IMR-90 (cell line): ENCODE measurements at regions not wholly inside any gene's neighbourhood (a gene's known extent, or its start where the extent isn't known, plus 50 kb on each side); places are given as distances from the start of the nearest gene placed in this dataset.
A peak's percentile ranks its signal among the peaks of the same experiment; 100 is the strongest.

Source experiments
- ATAC-seq: fragments of 200-7000 bp; cut with Tn5 transposase; 2 replicates; pipeline ENCODE4 v1.9.1; 2020; ENCODE audit warnings: low read depth, mild to moderate bottlenecking, moderate library complexity
- BruUV-seq: library from RNA; stranded (reverse); fragments of 400-500 nt; replicated peaks from 2 replicates; lab custom pipeline; 2021; lab: Mats Ljungman, UMichigan
- CTCF ChIA-PET: fragments of 300-600 bp; formaldehyde crosslinking; extraction: SDS; loops from one replicate; lab custom pipeline; 2021; ENCODE audit warnings: antibody characterized with exemption; lab: Yijun Ruan, JAX
- POLR2A ChIA-PET: fragments of 300-600 bp; sonication (Branson Sonifier 250); formaldehyde crosslinking; loops from one replicate; lab custom pipeline; 2022; ENCODE audit warnings: antibody characterized with exemption; ENCODE audit not compliant: unreplicated experiment; lab: Charles Lee
- DNase-seq: peaks from one replicate; pipeline ENCODE4 v3.0.0; 2013
- H2AFZ ChIP-seq: replicated peaks from 2 replicates; pipeline ENCODE3; 2013; ENCODE audit warnings: low read length, mild to moderate bottlenecking; ENCODE audit not compliant: poor library complexity
- H2AK5ac ChIP-seq: 2 replicates; pipeline ENCODE4 v1.6.1; 2013; ENCODE audit warnings: low read depth, low read length, inconsistent platforms
- H2AK9ac ChIP-seq: replicated peaks from 2 replicates; pipeline ENCODE3; 2013; ENCODE audit warnings: mild to moderate bottlenecking, low read depth, low read length, moderate library complexity; ENCODE audit not compliant: poor library complexity
- H2BK120ac ChIP-seq: 2 replicates; pipeline ENCODE4 v1.6.1; 2013; ENCODE audit warnings: low read depth, low read length, inconsistent platforms
- H2BK15ac ChIP-seq: 3 replicates; pipeline ENCODE4 v1.6.1; 2013; ENCODE audit warnings: low read depth, low read length, inconsistent platforms
- H2BK20ac ChIP-seq: 2 replicates; pipeline ENCODE4 v1.6.1; 2013; ENCODE audit warnings: low read depth, mild to moderate bottlenecking, inconsistent platforms, low read length, moderate library complexity
- H2BK5ac ChIP-seq: 2 replicates; pipeline ENCODE4 v1.6.1; 2013; ENCODE audit warnings: mild to moderate bottlenecking, low read depth, low read length, inconsistent platforms; ENCODE audit not compliant: poor library complexity, severe bottlenecking
- H3K14ac ChIP-seq: replicated peaks from 2 replicates; pipeline ENCODE4 v1.6.1; 2013; ENCODE audit warnings: low read depth, low read length, inconsistent platforms
- H3K18ac ChIP-seq: 2 replicates; pipeline ENCODE4 v1.6.1; 2013; ENCODE audit warnings: low read depth, low read length, control low read depth
- H3K23ac ChIP-seq: 2 replicates; pipeline ENCODE4 v1.6.1; 2013; ENCODE audit warnings: low read depth, low read length, inconsistent platforms
- H3K27ac ChIP-seq: 2 replicates; pipeline ENCODE4 v1.5.1; 2013; ENCODE audit warnings: mild to moderate bottlenecking, control low read depth, low read length; ENCODE audit not compliant: insufficient read depth
- H3K27me3 ChIP-seq: 2 replicates; pipeline ENCODE4 v1.6.1; 2013; ENCODE audit warnings: low read length; ENCODE audit not compliant: control insufficient read depth, insufficient read depth
- H3K36me3 ChIP-seq: 2 replicates; pipeline ENCODE4 v1.6.1; 2013; ENCODE audit warnings: low read length, mixed read lengths; ENCODE audit not compliant: control insufficient read depth, insufficient read depth
- H3K4ac ChIP-seq: 2 replicates; pipeline ENCODE4 v1.6.1; 2013; ENCODE audit warnings: low read depth, low read length, inconsistent platforms
- H3K4me1 ChIP-seq: 2 replicates; pipeline ENCODE4 v1.6.1; 2013; ENCODE audit warnings: low read length, mixed read lengths; ENCODE audit not compliant: control insufficient read depth, insufficient read depth
- H3K4me2 ChIP-seq: 2 replicates; pipeline ENCODE4 v1.6.1; 2013; ENCODE audit warnings: low read depth, mild to moderate bottlenecking, control low read depth, low read length, moderate library complexity
- H3K4me3 ChIP-seq: 2 replicates; pipeline ENCODE4 v1.5.1; 2013; ENCODE audit warnings: low read depth, mild to moderate bottlenecking, control low read depth, low read length, moderate library complexity; ENCODE audit not compliant: insufficient read depth
- H3K56ac ChIP-seq: 2 replicates; pipeline ENCODE4 v1.6.1; 2013; ENCODE audit warnings: low read length, inconsistent platforms; ENCODE audit not compliant: insufficient read depth; ENCODE audit errors: extremely low read depth
- H3K79me1 ChIP-seq, 2 experiments: 2 replicates each; pipeline ENCODE4 v1.6.1; 2013; ENCODE audit warnings: low read length in 2 of 2, inconsistent platforms in 1 of 2, low read depth in 1 of 2
- H3K9ac ChIP-seq: 2 replicates; pipeline ENCODE4 v1.6.1; 2013; ENCODE audit warnings: low read depth, low read length, control low read depth
- H3K9me1 ChIP-seq: 2 replicates; pipeline ENCODE4 v1.6.1; 2013; ENCODE audit warnings: low read length, inconsistent platforms; ENCODE audit not compliant: insufficient read depth
- H3K9me3 ChIP-seq: 2 replicates; pipeline ENCODE4 v1.6.1; 2013; ENCODE audit warnings: low read length; ENCODE audit not compliant: control insufficient read depth, insufficient read depth
- H4K20me1 ChIP-seq: 2 replicates; pipeline ENCODE4 v1.6.1; 2013; ENCODE audit warnings: low read length, inconsistent platforms; ENCODE audit not compliant: insufficient read depth
- H4K5ac ChIP-seq: 2 replicates; pipeline ENCODE4 v1.6.1; 2013; ENCODE audit warnings: mild to moderate bottlenecking, low read depth, low read length, control low read depth
- H4K8ac ChIP-seq, 2 experiments: 2 replicates each; pipeline ENCODE4 v1.6.1; 2013; ENCODE audit warnings: low read depth in 2 of 2, low read length in 2 of 2, control low read depth in 1 of 2, inconsistent platforms in 1 of 2
- H4K91ac ChIP-seq: 2 replicates; pipeline ENCODE4 v1.6.1; 2013; ENCODE audit warnings: low read depth, low read length, inconsistent platforms; ENCODE audit not compliant: insufficient read depth
- BHLHE40 ChIP-seq: fragments of 150-350 bp; IDR thresholded peaks from 2 replicates; pipeline ENCODE4 v1.6.1; 2016; ENCODE audit warnings: mild to moderate bottlenecking, low read depth, low read length
- CEBPB ChIP-seq: IDR thresholded peaks from 2 replicates; pipeline ENCODE4 v1.6.1; 2012; ENCODE audit warnings: low read depth, low read length, improper control_type of control experiment
- CHD1 ChIP-seq: IDR thresholded peaks from 2 replicates; pipeline ENCODE4 v1.6.1; 2012; ENCODE audit warnings: low read depth, low read length, improper control_type of control experiment
- FOS ChIP-seq: fragments of 150-350 bp; IDR thresholded peaks from 2 replicates; pipeline ENCODE4 v1.6.1; 2016; ENCODE audit warnings: low read depth, low read length
- MAZ ChIP-seq: IDR thresholded peaks from 2 replicates; pipeline ENCODE4 v1.6.1; 2012; ENCODE audit warnings: low read depth, mild to moderate bottlenecking, low read length, improper control_type of control experiment, moderate library complexity, borderline replicate concordance
- MXI1 ChIP-seq: IDR thresholded peaks from 2 replicates; pipeline ENCODE4 v1.6.1; 2012; ENCODE audit warnings: low read depth, mild to moderate bottlenecking, low read length, moderate library complexity, borderline replicate concordance
- NFE2L2 ChIP-seq: fragments of 150-350 bp; IDR thresholded peaks from 2 replicates; pipeline ENCODE4 v1.6.1; 2016; ENCODE audit warnings: low read depth, mild to moderate bottlenecking, low read length
- RAD21 ChIP-seq: IDR thresholded peaks from 2 replicates; pipeline ENCODE4 v1.6.1; 2012; ENCODE audit warnings: low read length, improper control_type of control experiment
- RCOR1 ChIP-seq: IDR thresholded peaks from 2 replicates; pipeline ENCODE4 v1.6.1; 2012; ENCODE audit warnings: mild to moderate bottlenecking, low read length, improper control_type of control experiment; ENCODE audit not compliant: insufficient replicate concordance
- RFX5 ChIP-seq: IDR thresholded peaks from 2 replicates; pipeline ENCODE4 v1.8.0; 2012; ENCODE audit warnings: low read depth, mild to moderate bottlenecking, low read length, moderate library complexity
- SMC3 ChIP-seq: fragments of 150-350 bp; IDR thresholded peaks from 2 replicates; pipeline ENCODE4 v1.6.1; 2016; ENCODE audit warnings: low read depth, mild to moderate bottlenecking, antibody characterized with exemption, low read length, moderate library complexity
- WGBS, 2 experiments: methylation state at CpG; one replicate each; pipeline versions ENCODE4 v1.1.5 to v1.1.7; 2013; ENCODE audit warnings: missing lambda C conversion rate in 2 of 2; ENCODE audit not compliant: insufficient read length in 1 of 2; ENCODE audit errors: extremely low coverage in 2 of 2; 5-methylcytosine and 5-hydroxymethylcytosine counted together
- dilution Hi-C: fragments of 300-500 bp; cut with HindIII; formaldehyde crosslinking; loops from one replicate; pipeline ENCODE4 v1.14.3; 2018; ENCODE audit warnings: low sequenced_read_pairs; ENCODE audit not compliant: unreplicated experiment
- in situ Hi-C: fragments of 300-500 bp; cut with MboI; formaldehyde crosslinking; loops from 3 replicates; pipeline ENCODE4 v1.14.3; 2019; ENCODE audit warnings: low sequenced_read_pairs, inconsistent platforms, mixed read lengths
- intact Hi-C: fragments of 100-400 bp; cut with micrococcal nuclease; formaldehyde crosslinking; loops from 2 replicates; pipeline ENCODE4 v1.10.0; 2022
- TF ChIP-seq, protein P1 (sequence below): fragments of 150-350 bp; IDR thresholded peaks from 2 replicates; pipeline ENCODE4 v1.6.1; 2016; ENCODE audit warnings: low read depth, mild to moderate bottlenecking, low read length, moderate library complexity, borderline replicate concordance
- TF ChIP-seq, protein P2 (sequence below): fragments of 150-350 bp; IDR thresholded peaks from 2 replicates; pipeline ENCODE4 v1.6.1; 2017; ENCODE audit warnings: mild to moderate bottlenecking, antibody characterized with exemption, low read length, low read depth
- TF ChIP-seq, protein P3 (sequence below): conservative IDR thresholded peaks from 2 replicates; pipeline ENCODE4 v1.5.1; 2012; ENCODE audit warnings: mild to moderate bottlenecking, low read depth, low read length, improper control_type of control experiment

- WGBS, 2 experiments = 71% methylated on average over 7 of the region's 15 CpGs; no CpG with 5 or more reads in 1 of the 2 experiments
- Histone ChIP-seq H2BK15ac (0 out of 3 replicates have a peak overlapping the region, but pooled peaks have one; percentile 10), H2AK9ac (peak overlapping the region; percentile 51), H3K23ac (no peak overlapping the region), H2AFZ (peak overlapping the region; percentile 36), H3K4me3 (no peak overlapping the region), H4K20me1 (no peaks in the 10 kb centered on the region), H4K8ac (no peak overlapping the region), H3K56ac (no peak overlapping the region), H3K36me3 (no peaks in the 10 kb centered on the region), H3K79me1 (no peaks in the 10 kb centered on the region), H2AK5ac (no peak overlapping the region; the same call in 1 of the 2 replicates), H2BK120ac (peak overlapping the region; percentile 28; the same call in 1 of the 2 replicates), H2BK20ac (peak overlapping the region; percentile 34; the same call in 1 of the 2 replicates), H3K4me1 (peaks cover 2% of the 10 kb centered on the region; the same call in 1 of the 2 replicates), H3K27me3 (no peaks in the 10 kb centered on the region), H3K4me2 (no peak overlapping the region), H3K9me1 (no peaks in the 10 kb centered on the region), H3K9ac (no peak overlapping the region), H3K4ac (peak overlapping the region; percentile 9; the same call in 1 of the 2 replicates), H4K91ac (peak overlapping the region; percentile 28), H3K27ac (no peak overlapping the region), H3K9me3 (peaks cover 5% of the 10 kb centered on the region; the same call in 1 of the 2 replicates), H4K5ac (no peak overlapping the region), H3K14ac (no peak overlapping the region), H2BK5ac (peak overlapping the region; percentile 7), H3K18ac (no peak overlapping the region)
- dilution Hi-C loops (no loop called here), in situ Hi-C loops (loop anchor here (5.0 kb wide), 1 partner anchor 264 kb away; no protein-coding TSS in a partner anchor), intact Hi-C loops (no loop called here)
- DNase-seq (peak; percentile 86), ATAC-seq (peak; percentile 92)
- POLR2A ChIA-PET = no interaction called here
- CTCF ChIA-PET = interaction anchor here (1.0 kb wide), 1 partner anchor 235 kb away, joined by 3 read pairs; no protein-coding TSS in a partner anchor
- no TSS peak for BruUV-seq
- TF ChIP-seq RCOR1 = no peak
- no peak for TF ChIP-seq CHD1
- TF ChIP-seq, protein P1, sequence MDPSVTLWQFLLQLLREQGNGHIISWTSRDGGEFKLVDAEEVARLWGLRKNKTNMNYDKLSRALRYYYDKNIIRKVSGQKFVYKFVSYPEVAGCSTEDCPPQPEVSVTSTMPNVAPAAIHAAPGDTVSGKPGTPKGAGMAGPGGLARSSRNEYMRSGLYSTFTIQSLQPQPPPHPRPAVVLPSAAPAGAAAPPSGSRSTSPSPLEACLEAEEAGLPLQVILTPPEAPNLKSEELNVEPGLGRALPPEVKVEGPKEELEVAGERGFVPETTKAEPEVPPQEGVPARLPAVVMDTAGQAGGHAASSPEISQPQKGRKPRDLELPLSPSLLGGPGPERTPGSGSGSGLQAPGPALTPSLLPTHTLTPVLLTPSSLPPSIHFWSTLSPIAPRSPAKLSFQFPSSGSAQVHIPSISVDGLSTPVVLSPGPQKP = no peak
- no peak for TF ChIP-seq MXI1
- TF ChIP-seq CEBPB = peak; percentile 55
- no peak for TF ChIP-seq BHLHE40
- TF ChIP-seq RAD21 = peak; percentile 36; the same call in 1 of the 2 replicates
- TF ChIP-seq NFE2L2 = no peak
- no peak for TF ChIP-seq RFX5
- TF ChIP-seq, protein P2, sequence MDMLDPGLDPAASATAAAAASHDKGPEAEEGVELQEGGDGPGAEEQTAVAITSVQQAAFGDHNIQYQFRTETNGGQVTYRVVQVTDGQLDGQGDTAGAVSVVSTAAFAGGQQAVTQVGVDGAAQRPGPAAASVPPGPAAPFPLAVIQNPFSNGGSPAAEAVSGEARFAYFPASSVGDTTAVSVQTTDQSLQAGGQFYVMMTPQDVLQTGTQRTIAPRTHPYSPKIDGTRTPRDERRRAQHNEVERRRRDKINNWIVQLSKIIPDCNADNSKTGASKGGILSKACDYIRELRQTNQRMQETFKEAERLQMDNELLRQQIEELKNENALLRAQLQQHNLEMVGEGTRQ = no peak
- no peak for TF ChIP-seq MAZ
- TF ChIP-seq SMC3 = peak; percentile 23; the same call in 1 of the 2 replicates
- TF ChIP-seq FOS = peak; percentile 59
- TF ChIP-seq, protein P3, sequence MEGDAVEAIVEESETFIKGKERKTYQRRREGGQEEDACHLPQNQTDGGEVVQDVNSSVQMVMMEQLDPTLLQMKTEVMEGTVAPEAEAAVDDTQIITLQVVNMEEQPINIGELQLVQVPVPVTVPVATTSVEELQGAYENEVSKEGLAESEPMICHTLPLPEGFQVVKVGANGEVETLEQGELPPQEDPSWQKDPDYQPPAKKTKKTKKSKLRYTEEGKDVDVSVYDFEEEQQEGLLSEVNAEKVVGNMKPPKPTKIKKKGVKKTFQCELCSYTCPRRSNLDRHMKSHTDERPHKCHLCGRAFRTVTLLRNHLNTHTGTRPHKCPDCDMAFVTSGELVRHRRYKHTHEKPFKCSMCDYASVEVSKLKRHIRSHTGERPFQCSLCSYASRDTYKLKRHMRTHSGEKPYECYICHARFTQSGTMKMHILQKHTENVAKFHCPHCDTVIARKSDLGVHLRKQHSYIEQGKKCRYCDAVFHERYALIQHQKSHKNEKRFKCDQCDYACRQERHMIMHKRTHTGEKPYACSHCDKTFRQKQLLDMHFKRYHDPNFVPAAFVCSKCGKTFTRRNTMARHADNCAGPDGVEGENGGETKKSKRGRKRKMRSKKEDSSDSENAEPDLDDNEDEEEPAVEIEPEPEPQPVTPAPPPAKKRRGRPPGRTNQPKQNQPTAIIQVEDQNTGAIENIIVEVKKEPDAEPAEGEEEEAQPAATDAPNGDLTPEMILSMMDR = no peak
Measured at GRCh38 chr2:9135822-9136558, 70.6 kb upstream of the ASAP2 start.
